ENCODE measurements at regions not wholly inside any gene's neighbourhood (a gene's known extent, or its start where the extent isn't known, plus 50 kb on each side); places are given as distances from the start of the nearest gene placed in this dataset.

DNA sequence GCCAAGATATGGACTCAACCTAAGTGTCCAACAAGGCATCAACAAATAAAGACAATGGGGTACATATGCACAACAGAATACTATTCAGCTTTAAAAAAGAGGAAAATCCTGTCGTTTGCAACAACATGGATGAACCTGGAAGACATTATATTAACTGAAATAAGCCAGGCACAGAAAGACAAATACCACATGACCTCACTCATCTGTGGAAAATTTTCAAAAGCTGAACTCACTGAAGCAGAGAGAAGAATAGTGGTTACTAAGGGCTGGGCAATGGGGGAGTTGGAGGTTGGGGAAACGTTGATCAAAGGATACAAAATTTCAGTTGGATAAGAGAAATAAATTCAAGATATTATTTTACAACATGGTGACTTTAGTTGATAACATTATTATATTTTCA, 221.4 kb upstream of the PITRM1 start:
- no peak overlapping the region for H2AFZ ChIP-seq (ENCODE audit: low read length)
- H3K79me2 ChIP-seq (ENCODE audit: insufficient read depth, low read length) = no peaks in the 10 kb centered on the region
- H3K27me3 ChIP-seq (ENCODE audit: insufficient read depth, low read length, poor library complexity, severe bottlenecking) = no peaks in the 10 kb centered on the region
- H3K4me1 ChIP-seq (ENCODE audit: insufficient read depth, low read length, poor library complexity, severe bottlenecking) = no peaks in the 10 kb centered on the region
- TF ChIP-seq, protein P1, sequence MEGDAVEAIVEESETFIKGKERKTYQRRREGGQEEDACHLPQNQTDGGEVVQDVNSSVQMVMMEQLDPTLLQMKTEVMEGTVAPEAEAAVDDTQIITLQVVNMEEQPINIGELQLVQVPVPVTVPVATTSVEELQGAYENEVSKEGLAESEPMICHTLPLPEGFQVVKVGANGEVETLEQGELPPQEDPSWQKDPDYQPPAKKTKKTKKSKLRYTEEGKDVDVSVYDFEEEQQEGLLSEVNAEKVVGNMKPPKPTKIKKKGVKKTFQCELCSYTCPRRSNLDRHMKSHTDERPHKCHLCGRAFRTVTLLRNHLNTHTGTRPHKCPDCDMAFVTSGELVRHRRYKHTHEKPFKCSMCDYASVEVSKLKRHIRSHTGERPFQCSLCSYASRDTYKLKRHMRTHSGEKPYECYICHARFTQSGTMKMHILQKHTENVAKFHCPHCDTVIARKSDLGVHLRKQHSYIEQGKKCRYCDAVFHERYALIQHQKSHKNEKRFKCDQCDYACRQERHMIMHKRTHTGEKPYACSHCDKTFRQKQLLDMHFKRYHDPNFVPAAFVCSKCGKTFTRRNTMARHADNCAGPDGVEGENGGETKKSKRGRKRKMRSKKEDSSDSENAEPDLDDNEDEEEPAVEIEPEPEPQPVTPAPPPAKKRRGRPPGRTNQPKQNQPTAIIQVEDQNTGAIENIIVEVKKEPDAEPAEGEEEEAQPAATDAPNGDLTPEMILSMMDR (conservative IDR thresholded peaks at IDR 0.05; ENCODE audit: low read length) = no peak
- no peak for TF ChIP-seq EZH2phosphoT487 (IDR thresholded peaks at IDR 0.05; ENCODE audit: borderline replicate concordance)
- H3F3A ChIP-seq (ENCODE audit: low read depth) = no peaks in the 10 kb centered on the region
- H3K4me3 ChIP-seq (ENCODE audit: low read length, poor library complexity, severe bottlenecking) = no peak overlapping the region
- H3K9me3 ChIP-seq (ENCODE audit: insufficient read depth, low read depth, low read length) = no peaks in the 10 kb centered on the region
- no peaks in the 10 kb centered on the region for H3K9me2 ChIP-seq (replicated peaks; ENCODE audit: low read depth, low read length)
- H3K4me2 ChIP-seq (ENCODE audit: low read depth, low read length, poor library complexity, severe bottlenecking) = no peak overlapping the region
- H4K20me1 ChIP-seq (ENCODE audit: insufficient read depth, low read length, poor library complexity, severe bottlenecking) = no peaks in the 10 kb centered on the region
- no peak overlapping the region for H3K9ac ChIP-seq (ENCODE audit: low read depth, low read length, poor library complexity, severe bottlenecking)
- no peaks in the 10 kb centered on the region for H3K36me3 ChIP-seq (ENCODE audit: insufficient read depth, low read length)

DNA sequence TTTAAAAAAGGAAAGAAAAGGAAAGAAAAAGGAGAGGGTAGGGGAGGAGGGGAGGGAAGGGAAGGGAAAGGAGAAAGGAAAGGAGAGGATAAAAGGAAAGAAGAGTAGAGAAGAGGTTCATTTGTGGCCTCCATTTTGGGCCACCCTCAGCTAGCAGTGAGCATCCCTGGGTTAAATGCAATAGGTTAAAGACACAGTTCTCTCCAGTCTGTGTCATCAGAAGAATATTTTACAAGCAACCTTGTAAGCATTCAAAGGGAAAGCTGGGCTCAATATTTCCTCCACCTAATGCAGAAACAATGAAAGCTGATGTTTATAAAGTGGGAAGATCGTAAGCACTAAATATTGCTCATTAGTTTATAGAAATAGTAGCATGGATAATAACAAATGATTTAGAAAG, 219.1 kb upstream of the PITRM1 start:
- Histone ChIP-seq H3K79me2 (ENCODE audit: insufficient read depth, low read length) (no peaks in the 10 kb centered on the region), H3K4me2 (ENCODE audit: low read depth, low read length, poor library complexity, severe bottlenecking) (no peak overlapping the region), H3K4me1 (ENCODE audit: insufficient read depth, low read length, poor library complexity, severe bottlenecking) (no peaks in the 10 kb centered on the region), H3K9ac (ENCODE audit: low read depth, low read length, poor library complexity, severe bottlenecking) (no peak overlapping the region), H3K9me2 (replicated peaks; ENCODE audit: low read depth, low read length) (no peaks in the 10 kb centered on the region), H3K27me3 (ENCODE audit: insufficient read depth, low read length, poor library complexity, severe bottlenecking) (no peaks in the 10 kb centered on the region), H3K9me3 (ENCODE audit: insufficient read depth, low read depth, low read length) (no peaks in the 10 kb centered on the region), H3K4me3 (ENCODE audit: low read length, poor library complexity, severe bottlenecking) (no peak overlapping the region), H4K20me1 (ENCODE audit: insufficient read depth, low read length, poor library complexity, severe bottlenecking) (no peaks in the 10 kb centered on the region), H3K36me3 (ENCODE audit: insufficient read depth, low read length) (no peaks in the 10 kb centered on the region), H2AFZ (ENCODE audit: low read length) (no peak overlapping the region), H3F3A (ENCODE audit: low read depth) (no peaks in the 10 kb centered on the region)
- TF ChIP-seq, protein P1 (conservative IDR thresholded peaks at IDR 0.05; ENCODE audit: low read length) = no peak
- TF ChIP-seq EZH2phosphoT487 (IDR thresholded peaks at IDR 0.05; ENCODE audit: borderline replicate concordance) = no peak

DNA sequence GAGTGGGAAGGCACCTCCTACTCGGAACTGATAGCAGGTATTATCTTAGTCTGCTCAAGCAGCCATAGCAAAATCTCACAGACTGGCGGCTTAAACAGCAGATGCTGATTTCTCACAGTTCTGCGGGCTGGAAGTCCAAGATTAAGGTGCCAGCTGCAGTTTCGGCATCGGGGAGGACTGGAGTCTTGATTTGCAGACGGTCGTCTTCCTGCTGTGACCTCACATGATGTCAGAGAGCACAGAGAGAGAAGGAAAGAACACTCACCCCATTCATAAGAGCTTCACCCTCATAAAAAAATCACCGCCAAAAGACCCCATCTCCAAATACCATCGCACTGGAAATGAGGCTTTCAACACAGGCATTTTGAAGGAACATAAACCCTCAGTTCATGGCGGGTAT, 216.5 kb upstream of the PITRM1 start:
- Histone ChIP-seq H3K9me3 (ENCODE audit: insufficient read depth, low read depth, low read length) (0 out of 2 replicates have a peak, but pooled peaks cover 6% of the 10 kb centered on the region), H3K4me2 (ENCODE audit: low read depth, low read length, poor library complexity, severe bottlenecking) (no peak overlapping the region), H3K79me2 (ENCODE audit: insufficient read depth, low read length) (no peaks in the 10 kb centered on the region), H3F3A (ENCODE audit: low read depth) (no peaks in the 10 kb centered on the region), H3K36me3 (ENCODE audit: insufficient read depth, low read length) (no peaks in the 10 kb centered on the region), H3K4me1 (ENCODE audit: insufficient read depth, low read length, poor library complexity, severe bottlenecking) (no peaks in the 10 kb centered on the region), H2AFZ (ENCODE audit: low read length) (no peak overlapping the region), H3K4me3 (ENCODE audit: low read length, poor library complexity, severe bottlenecking) (no peak overlapping the region), H4K20me1 (ENCODE audit: insufficient read depth, low read length, poor library complexity, severe bottlenecking) (no peaks in the 10 kb centered on the region), H3K27me3 (ENCODE audit: insufficient read depth, low read length, poor library complexity, severe bottlenecking) (no peaks in the 10 kb centered on the region), H3K9me2 (replicated peaks; ENCODE audit: low read depth, low read length) (no peaks in the 10 kb centered on the region), H3K9ac (ENCODE audit: low read depth, low read length, poor library complexity, severe bottlenecking) (no peak overlapping the region)
- TF ChIP-seq, protein P1 (conservative IDR thresholded peaks at IDR 0.05; ENCODE audit: low read length) = no peak
- TF ChIP-seq EZH2phosphoT487 (IDR thresholded peaks at IDR 0.05; ENCODE audit: borderline replicate concordance) = no peak
